ENCODE measurements at regions not wholly inside any gene's neighbourhood (a gene's known extent, or its start where the extent isn't known, plus 50 kb on each side); places are given as distances from the start of the nearest gene placed in this dataset.

DNA sequence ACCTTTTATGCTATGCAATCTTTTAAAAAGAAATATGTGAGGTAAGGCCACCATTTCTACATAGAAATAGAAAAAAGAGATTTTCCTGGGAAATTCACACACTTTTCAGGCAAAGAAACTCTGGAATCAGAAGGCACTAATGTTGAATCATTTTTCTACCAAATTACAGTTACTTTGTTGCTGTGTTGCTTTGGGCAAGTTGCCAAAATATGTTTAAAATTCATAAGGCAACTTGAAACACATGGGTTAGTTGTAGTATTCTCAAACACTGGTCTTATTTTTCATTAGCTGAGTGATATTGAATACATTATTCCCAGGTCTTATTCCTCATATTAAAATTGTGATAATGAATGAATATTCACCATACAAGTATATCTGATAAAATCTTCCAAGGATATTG, 195.0 kb upstream of the SLITRK1 start:
- no peak for TF ChIP-seq CHD2 (IDR thresholded peaks at IDR 0.05; ENCODE audit: borderline replicate concordance, low read depth, low read length)
- TF ChIP-seq SREBF2 (IDR thresholded peaks at IDR 0.05; ENCODE audit: low read length): no peak
- no peak for TF ChIP-seq SIX5 (IDR thresholded peaks at IDR 0.05; ENCODE audit: low read depth, low read length, severe bottlenecking)
- TF ChIP-seq MTA3 (IDR thresholded peaks at IDR 0.05; ENCODE audit: borderline replicate concordance, low read length): no peak
- TF ChIP-seq, protein P1, sequence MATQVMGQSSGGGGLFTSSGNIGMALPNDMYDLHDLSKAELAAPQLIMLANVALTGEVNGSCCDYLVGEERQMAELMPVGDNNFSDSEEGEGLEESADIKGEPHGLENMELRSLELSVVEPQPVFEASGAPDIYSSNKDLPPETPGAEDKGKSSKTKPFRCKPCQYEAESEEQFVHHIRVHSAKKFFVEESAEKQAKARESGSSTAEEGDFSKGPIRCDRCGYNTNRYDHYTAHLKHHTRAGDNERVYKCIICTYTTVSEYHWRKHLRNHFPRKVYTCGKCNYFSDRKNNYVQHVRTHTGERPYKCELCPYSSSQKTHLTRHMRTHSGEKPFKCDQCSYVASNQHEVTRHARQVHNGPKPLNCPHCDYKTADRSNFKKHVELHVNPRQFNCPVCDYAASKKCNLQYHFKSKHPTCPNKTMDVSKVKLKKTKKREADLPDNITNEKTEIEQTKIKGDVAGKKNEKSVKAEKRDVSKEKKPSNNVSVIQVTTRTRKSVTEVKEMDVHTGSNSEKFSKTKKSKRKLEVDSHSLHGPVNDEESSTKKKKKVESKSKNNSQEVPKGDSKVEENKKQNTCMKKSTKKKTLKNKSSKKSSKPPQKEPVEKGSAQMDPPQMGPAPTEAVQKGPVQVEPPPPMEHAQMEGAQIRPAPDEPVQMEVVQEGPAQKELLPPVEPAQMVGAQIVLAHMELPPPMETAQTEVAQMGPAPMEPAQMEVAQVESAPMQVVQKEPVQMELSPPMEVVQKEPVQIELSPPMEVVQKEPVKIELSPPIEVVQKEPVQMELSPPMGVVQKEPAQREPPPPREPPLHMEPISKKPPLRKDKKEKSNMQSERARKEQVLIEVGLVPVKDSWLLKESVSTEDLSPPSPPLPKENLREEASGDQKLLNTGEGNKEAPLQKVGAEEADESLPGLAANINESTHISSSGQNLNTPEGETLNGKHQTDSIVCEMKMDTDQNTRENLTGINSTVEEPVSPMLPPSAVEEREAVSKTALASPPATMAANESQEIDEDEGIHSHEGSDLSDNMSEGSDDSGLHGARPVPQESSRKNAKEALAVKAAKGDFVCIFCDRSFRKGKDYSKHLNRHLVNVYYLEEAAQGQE (IDR thresholded peaks at IDR 0.05; ENCODE audit: low read depth, low read length): no peak
- TF ChIP-seq, protein P2, sequence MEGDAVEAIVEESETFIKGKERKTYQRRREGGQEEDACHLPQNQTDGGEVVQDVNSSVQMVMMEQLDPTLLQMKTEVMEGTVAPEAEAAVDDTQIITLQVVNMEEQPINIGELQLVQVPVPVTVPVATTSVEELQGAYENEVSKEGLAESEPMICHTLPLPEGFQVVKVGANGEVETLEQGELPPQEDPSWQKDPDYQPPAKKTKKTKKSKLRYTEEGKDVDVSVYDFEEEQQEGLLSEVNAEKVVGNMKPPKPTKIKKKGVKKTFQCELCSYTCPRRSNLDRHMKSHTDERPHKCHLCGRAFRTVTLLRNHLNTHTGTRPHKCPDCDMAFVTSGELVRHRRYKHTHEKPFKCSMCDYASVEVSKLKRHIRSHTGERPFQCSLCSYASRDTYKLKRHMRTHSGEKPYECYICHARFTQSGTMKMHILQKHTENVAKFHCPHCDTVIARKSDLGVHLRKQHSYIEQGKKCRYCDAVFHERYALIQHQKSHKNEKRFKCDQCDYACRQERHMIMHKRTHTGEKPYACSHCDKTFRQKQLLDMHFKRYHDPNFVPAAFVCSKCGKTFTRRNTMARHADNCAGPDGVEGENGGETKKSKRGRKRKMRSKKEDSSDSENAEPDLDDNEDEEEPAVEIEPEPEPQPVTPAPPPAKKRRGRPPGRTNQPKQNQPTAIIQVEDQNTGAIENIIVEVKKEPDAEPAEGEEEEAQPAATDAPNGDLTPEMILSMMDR (IDR thresholded peaks at IDR 0.05 in 2 of 3, conservative IDR thresholded peaks at IDR 0.05 in 1 of 3; ENCODE audit: control insufficient read depth in 2 of 3, extremely low read depth in 1 of 3, insufficient read depth in 1 of 3, low read depth in 3 of 3, low read length in 3 of 3): no peak
- no peak for TF ChIP-seq ETV6 (conservative IDR thresholded peaks at IDR 0.05 in 1 of 2, IDR thresholded peaks at IDR 0.05 in 1 of 2; ENCODE audit: borderline replicate concordance in 1 of 2, low read depth in 1 of 2)
- no peak for TF ChIP-seq POLR2A (IDR thresholded peaks at IDR 0.05; ENCODE audit: low read depth, low read length)
- no peak for TF ChIP-seq RBBP5 (conservative IDR thresholded peaks at IDR 0.05)
- no peak for TF ChIP-seq YY1 (IDR thresholded peaks at IDR 0.05; ENCODE audit: low read depth, low read length)
- TF ChIP-seq MYC (IDR thresholded peaks at IDR 0.05; ENCODE audit: insufficient read depth, insufficient read length, insufficient replicate concordance, low read length, severe bottlenecking): no peak
- no peak for TF ChIP-seq ZNF274 (IDR thresholded peaks at IDR 0.05; ENCODE audit: insufficient read depth, insufficient read length)
- no peak for TF ChIP-seq GATAD2B (conservative IDR thresholded peaks at IDR 0.05; ENCODE audit: low read depth)
